Sigmoid colon (tissue), 6 donors: ENCODE measurements at regions not wholly inside any gene's neighbourhood (a gene's known extent, or its start where the extent isn't known, plus 50 kb on each side); places are given as distances from the start of the nearest gene placed in this dataset.
"Not testable (repeated sequence)": the region's sequence is repeated elsewhere in the genome, so short reads cannot be mapped to it uniquely, and the experiment has no call there.

Experiments
- DNase-seq: peaks from one replicate; pipeline ENCODE4 v3.0.0-alpha.2; 2019
- H3K27ac ChIP-seq, 4 donors: fragments of 200-600 bp; sonication (generic); one replicate each; pipeline ENCODE4 v1.5.1; 2016 to 2019; ENCODE audit warnings: mild to moderate bottlenecking in 1 of 4
- H3K27me3 ChIP-seq, 3 donors: fragments of 200-600 bp; sonication (generic); one replicate each; pipeline ENCODE4 v1.5.1; 2019; ENCODE audit warnings: mild to moderate bottlenecking in 1 of 3
- H3K36me3 ChIP-seq, 4 donors: fragments of 200-600 bp; sonication (generic); one replicate each; pipeline ENCODE4 v1.5.1; 2016 to 2019
- H3K4me1 ChIP-seq, 4 donors: fragments of 200-600 bp; sonication (generic); one replicate each; pipeline ENCODE4 v1.5.1; 2017 to 2019
- H3K4me3 ChIP-seq, 4 donors: fragments of 200-600 bp; sonication (generic); one replicate each; pipeline ENCODE4 v1.5.1; 2017 to 2019; ENCODE audit warnings: mild to moderate bottlenecking in 2 of 4, moderate library complexity in 1 of 4
- H3K9me3 ChIP-seq, 4 donors: fragments of 200-600 bp in 3 of 4; sonication (generic) in 3 of 4; one replicate each; pipeline versions ENCODE4 v1.5.1 to v1.6.1; 2013 to 2019
- EP300 ChIP-seq, 4 donors: sonication (generic); formaldehyde crosslinking; IDR thresholded peaks; one replicate each; pipeline ENCODE4 v1.6.1; 2017; ENCODE audit warnings: antibody characterized with exemption in 4 of 4
- POLR2A ChIP-seq, 2 donors: fragments of 450-650 bp; IDR thresholded peaks; one replicate each; pipeline ENCODE4 v1.6.1; 2016; ENCODE audit warnings: antibody characterized with exemption in 2 of 2, mild to moderate bottlenecking in 2 of 2, moderate library complexity in 2 of 2
- POLR2AphosphoS5 ChIP-seq, 4 donors: sonication (generic); formaldehyde crosslinking; IDR thresholded peaks; one replicate each; pipeline ENCODE4 v1.6.1; 2017; ENCODE audit warnings: antibody characterized with exemption in 4 of 4
- WGBS, 2 donors: extraction: QIAGEN DNeasy Blood & Tissue Kit; methylation state at CpG; one replicate each; pipeline ENCODE4 v1.1.7; 2013; 5-methylcytosine and 5-hydroxymethylcytosine counted together
- intact Hi-C: fragments of 100-400 bp; cut with DNase I; formaldehyde crosslinking; loops from one replicate; pipeline ENCODE4 v1.15.1; 2023
- TF ChIP-seq, protein P1 (sequence below), 4 experiments: fragments of 450-650 bp in 3 of 4; fragments of 200-600 bp in 1 of 4; IDR thresholded peaks; one replicate each; pipeline ENCODE4 v1.5.1; 2016 to 2019; ENCODE audit warnings: antibody characterized with exemption in 4 of 4, mild to moderate bottlenecking in 3 of 4, moderate library complexity in 2 of 4
- donor health status: healthy with polysubstance abuse.
- donor health status: healthy.

DNA sequence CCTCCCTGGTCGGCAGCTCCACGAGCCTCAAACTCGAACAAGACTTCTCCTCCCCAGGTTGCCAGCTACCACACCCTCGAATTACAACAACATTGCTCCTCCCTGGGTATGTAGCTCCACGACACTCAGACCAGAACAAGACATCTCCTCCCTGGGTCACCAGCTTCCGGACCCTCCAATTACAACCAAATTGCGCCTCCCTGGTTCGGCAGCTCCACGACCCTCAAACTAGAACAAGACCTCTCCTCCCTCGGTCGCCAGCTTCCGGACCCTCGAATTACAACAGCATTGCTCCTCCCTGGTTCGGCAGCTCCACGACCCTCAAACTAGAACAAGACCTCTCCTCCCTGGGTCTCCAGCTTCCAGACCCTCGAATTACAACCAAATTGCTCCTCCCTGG is 315.3 kb downstream of the PREX1 start:
- H3K36me3 ChIP-seq, H3K4me1 ChIP-seq, H3K4me3 ChIP-seq, DNase-seq, H3K27ac ChIP-seq, H3K9me3 ChIP-seq, intact Hi-C loops, H3K27me3 ChIP-seq: not testable (repeated sequence)
- 63 to 87% methylated on average over 13 to 15 of the region's 16 CpGs for WGBS, 2 donors

DNA sequence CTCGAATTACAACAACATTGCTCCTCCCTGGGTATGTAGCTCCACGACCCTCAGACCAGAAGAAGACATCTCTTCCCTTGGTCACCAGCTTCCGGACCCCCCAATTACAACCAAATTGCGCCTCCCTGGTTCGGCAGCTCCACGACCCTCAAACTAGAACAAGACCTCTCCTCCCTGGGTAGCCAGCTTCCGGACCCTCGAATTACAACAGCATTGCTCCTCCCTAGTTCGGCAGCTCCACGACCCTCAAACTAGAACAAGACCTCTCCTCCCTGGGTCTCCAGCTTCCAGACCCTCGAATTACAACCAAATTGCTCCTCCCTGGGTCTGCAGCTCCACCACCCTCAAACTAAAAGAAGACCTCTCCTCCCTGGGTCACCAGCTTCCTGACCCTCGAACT is 322.7 kb downstream of the PREX1 start:
- 60 to 83% methylated on average over 10 to 12 of the region's 12 CpGs for WGBS, 2 donors
- intact Hi-C loops, DNase-seq, H3K4me3 ChIP-seq, H3K27ac ChIP-seq, H3K9me3 ChIP-seq, H3K4me1 ChIP-seq, H3K36me3 ChIP-seq, H3K27me3 ChIP-seq: not testable (repeated sequence)

DNA sequence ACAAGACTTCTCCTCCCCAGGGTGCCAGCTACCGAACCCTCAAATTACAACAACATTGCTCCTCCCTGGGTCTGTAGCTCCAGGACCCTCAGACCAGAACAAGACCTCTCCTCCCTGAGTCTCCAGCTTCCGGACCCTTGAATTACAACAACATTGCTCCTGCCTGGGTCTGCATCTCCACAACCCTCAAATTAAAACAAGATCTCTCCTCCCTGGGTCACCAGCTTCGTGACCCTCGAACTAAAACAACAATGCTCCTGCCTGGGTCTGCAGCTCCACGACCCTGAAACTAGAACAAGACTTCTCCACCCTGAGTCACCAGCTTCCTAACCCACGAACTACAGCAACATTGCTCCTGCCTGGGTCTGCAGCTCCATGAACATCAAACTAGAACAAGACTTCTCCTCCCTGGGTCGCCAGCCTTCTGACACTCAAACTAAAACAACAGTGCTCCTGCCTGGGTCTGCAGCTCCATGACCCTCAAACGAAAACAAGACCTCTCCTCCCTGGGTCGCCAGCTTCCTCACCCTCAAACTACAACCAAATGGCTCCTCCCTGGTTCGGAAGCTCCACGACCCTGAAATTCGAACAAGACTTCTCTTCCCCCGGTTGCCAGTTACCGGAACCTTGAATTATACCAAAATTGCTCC is 324.5 kb downstream of the PREX1 start:
- Histone ChIP-seq H3K27me3 (no peaks in the 10 kb centered on the region), H3K4me3 (no peak overlapping the region), H3K27ac (no peak overlapping the region), H3K36me3 (no peaks in the 10 kb centered on the region), H3K9me3 (no peaks in the 10 kb centered on the region), H3K4me1 (no peaks in the 10 kb centered on the region)
- intact Hi-C loops: no loop called here
- DNase-seq: no peak
- TF ChIP-seq, protein P1, sequence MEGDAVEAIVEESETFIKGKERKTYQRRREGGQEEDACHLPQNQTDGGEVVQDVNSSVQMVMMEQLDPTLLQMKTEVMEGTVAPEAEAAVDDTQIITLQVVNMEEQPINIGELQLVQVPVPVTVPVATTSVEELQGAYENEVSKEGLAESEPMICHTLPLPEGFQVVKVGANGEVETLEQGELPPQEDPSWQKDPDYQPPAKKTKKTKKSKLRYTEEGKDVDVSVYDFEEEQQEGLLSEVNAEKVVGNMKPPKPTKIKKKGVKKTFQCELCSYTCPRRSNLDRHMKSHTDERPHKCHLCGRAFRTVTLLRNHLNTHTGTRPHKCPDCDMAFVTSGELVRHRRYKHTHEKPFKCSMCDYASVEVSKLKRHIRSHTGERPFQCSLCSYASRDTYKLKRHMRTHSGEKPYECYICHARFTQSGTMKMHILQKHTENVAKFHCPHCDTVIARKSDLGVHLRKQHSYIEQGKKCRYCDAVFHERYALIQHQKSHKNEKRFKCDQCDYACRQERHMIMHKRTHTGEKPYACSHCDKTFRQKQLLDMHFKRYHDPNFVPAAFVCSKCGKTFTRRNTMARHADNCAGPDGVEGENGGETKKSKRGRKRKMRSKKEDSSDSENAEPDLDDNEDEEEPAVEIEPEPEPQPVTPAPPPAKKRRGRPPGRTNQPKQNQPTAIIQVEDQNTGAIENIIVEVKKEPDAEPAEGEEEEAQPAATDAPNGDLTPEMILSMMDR (IDR thresholded peaks at IDR 0.05): no peak
- TF ChIP-seq POLR2AphosphoS5 (IDR thresholded peaks at IDR 0.05): no peak
- no peak for TF ChIP-seq EP300 (IDR thresholded peaks at IDR 0.05)
- no peak for TF ChIP-seq POLR2A (IDR thresholded peaks at IDR 0.05)
- WGBS, 2 donors: 64 to 70% methylated on average over 14 of the region's 14 CpGs

DNA sequence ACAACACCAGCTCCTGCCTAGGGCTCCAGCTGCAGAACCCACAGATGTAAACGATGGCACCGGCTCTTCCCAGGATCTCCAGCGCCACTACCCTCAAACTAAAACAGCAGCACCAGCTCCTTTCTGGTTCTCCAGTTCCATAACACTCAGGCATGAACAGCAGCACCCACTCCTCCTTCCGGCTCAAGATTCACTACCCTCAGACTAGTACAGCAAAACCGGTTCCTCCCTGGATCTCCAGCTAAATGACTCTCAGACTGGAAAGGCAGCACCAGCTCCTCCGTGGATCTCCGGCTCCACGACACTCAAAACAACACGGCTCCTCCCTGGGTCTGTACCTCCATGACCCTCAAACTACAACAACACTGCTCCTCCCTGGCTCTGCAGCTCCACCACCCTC is 325.0 kb downstream of the PREX1 start:
- TF ChIP-seq POLR2AphosphoS5 (IDR thresholded peaks at IDR 0.05) (no peak), EP300 (IDR thresholded peaks at IDR 0.05) (no peak), POLR2A (IDR thresholded peaks at IDR 0.05) (no peak)
- TF ChIP-seq, protein P1 (IDR thresholded peaks at IDR 0.05): no peak
- Histone ChIP-seq H3K27me3 (no peaks in the 10 kb centered on the region), H3K27ac (no peak overlapping the region), H3K4me3 (no peak overlapping the region), H3K4me1 (no peaks in the 10 kb centered on the region), H3K9me3 (no peaks in the 10 kb centered on the region), H3K36me3 (no peaks in the 10 kb centered on the region)
- no peak for DNase-seq
- 80 to 85% methylated on average over 9 of the region's 9 CpGs for WGBS, 2 donors
- intact Hi-C loops: no loop called here

DNA sequence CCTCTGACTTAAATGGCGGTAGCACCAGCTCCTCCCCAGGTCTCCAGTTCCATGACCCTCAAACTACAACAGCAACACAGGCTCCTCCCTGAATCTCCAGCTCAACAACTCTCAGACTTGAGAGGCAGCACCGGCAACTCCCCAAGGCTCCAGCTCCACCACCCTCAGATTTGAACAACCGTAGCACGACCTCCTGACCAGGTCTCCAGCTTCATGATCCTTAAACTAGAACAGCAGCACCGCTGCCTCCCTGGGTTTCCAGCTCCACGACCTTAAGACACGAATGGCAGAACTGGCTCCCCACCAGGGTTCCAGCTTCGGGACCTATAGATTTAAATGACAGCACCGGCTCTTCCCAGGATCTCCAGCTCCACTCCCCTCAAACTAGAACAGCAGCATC is 325.8 kb downstream of the PREX1 start:
- no peaks in the 10 kb centered on the region for H3K9me3 ChIP-seq
- H3K27ac ChIP-seq: no peak overlapping the region
- TF ChIP-seq POLR2A (IDR thresholded peaks at IDR 0.05) (no peak), POLR2AphosphoS5 (IDR thresholded peaks at IDR 0.05) (no peak), EP300 (IDR thresholded peaks at IDR 0.05) (no peak)
- TF ChIP-seq, protein P1 (IDR thresholded peaks at IDR 0.05): no peak
- intact Hi-C loops: no loop called here
- no peaks in the 10 kb centered on the region for H3K4me1 ChIP-seq
- H3K27me3 ChIP-seq: no peaks in the 10 kb centered on the region
- 78 to 85% methylated on average over 9 of the region's 9 CpGs for WGBS, 2 donors
- no peak overlapping the region for H3K4me3 ChIP-seq
- H3K36me3 ChIP-seq: no peaks in the 10 kb centered on the region
- DNase-seq: no peak

DNA sequence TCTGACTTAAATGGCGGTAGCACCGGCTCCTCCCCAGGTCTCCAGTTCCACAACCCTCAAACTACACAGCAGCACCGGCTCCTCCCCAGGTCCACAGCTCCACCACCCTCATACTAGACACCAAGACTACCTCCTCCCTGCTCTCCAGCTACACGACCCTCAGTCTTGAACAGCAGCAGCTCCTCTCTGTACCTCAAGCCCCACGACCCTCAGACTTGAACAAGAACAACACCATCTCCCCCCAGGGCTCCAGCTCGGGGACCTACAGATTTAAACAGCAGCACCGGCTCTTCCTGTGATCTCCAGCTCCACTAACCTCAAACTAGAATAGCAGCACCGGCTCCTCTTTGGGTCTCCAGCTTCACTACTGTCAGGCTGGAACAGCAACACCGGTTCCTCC is 326.9 kb downstream of the PREX1 start:
- H3K4me1 ChIP-seq, intact Hi-C loops, H3K27ac ChIP-seq, H3K4me3 ChIP-seq, H3K36me3 ChIP-seq, DNase-seq, H3K9me3 ChIP-seq, H3K27me3 ChIP-seq: not testable (repeated sequence)
- WGBS, 2 donors: 72% methylated on average over 9 of the region's 9 CpGs

DNA sequence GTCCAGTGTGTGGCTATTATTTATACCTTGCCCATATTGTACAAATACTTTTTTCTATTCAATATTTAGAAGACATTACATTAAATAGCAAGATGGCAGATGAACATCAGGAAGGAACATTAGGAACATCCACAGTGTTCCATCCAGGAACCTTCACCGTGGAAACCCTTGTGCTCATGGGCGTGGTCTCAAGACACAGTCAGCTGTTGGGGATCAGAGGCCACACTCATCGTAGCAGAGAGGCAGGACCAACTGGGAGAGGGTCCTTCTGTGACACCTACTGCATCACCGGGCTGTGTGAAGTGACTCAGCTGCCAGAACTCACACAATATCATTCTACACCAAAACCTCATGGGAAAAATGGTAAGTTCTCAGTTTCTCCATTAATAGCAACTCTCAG is 328.9 kb downstream of the PREX1 start:
- intact Hi-C loops, H3K27me3 ChIP-seq, H3K4me1 ChIP-seq, H3K4me3 ChIP-seq, H3K36me3 ChIP-seq, DNase-seq, H3K27ac ChIP-seq, H3K9me3 ChIP-seq: not testable (repeated sequence)
- 50 to 64% methylated on average over 4 of the region's 4 CpGs for WGBS, 2 donors

DNA sequence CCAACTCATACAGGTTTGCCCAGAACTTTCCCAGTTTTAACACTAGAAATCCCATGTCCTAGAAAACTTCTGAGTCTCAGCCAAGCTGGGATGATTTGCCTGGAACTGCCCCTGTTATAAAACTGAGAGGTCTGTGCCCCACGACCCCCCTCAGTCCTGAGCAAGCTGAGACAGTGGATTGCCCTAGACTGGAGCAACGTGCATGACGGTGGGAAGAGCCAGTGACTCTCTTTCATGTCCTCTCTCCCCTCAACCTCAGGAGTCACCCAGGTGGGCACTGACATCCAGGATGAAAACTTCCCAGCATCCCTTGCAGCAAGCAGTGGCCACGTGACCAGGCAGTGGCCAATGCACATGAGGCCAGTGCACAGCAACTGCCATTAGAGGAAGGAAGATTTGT is 329.7 kb downstream of the PREX1 start:
- H3K4me1 ChIP-seq, H3K4me3 ChIP-seq, H3K27ac ChIP-seq, H3K27me3 ChIP-seq, DNase-seq, H3K36me3 ChIP-seq, H3K9me3 ChIP-seq, intact Hi-C loops: not testable (repeated sequence)
- WGBS, 2 donors: 58 to 76% methylated on average over 4 of the region's 4 CpGs
